K562 (cell line): ENCODE measurements at regions not wholly inside any gene's neighbourhood (a gene's known extent, or its start where the extent isn't known, plus 50 kb on each side); places are given as distances from the start of the nearest gene placed in this dataset.

Experiments
- ASH1L ChIP-seq: fragments of 450-650 bp; IDR thresholded peaks from 2 replicates; pipeline ENCODE4 v1.6.1; 2018; ENCODE audit warnings: borderline replicate concordance, mild to moderate bottlenecking, low read depth; ENCODE audit not compliant: partially characterized antibody
- FIP1L1 ChIP-seq: fragments of 200-400 bp; formaldehyde crosslinking; IDR thresholded peaks from 2 replicates; pipeline ENCODE4 v1.6.1; 2018; ENCODE audit warnings: mild to moderate bottlenecking, low read depth, low read length; ENCODE audit not compliant: poor library complexity, severe bottlenecking
- KHSRP ChIP-seq: fragments of 450-650 bp; IDR thresholded peaks from 2 replicates; pipeline ENCODE4 v1.6.1; 2017
- PHF8 ChIP-seq: fragments of 200-600 bp; sonication (generic); IDR thresholded peaks from 2 replicates; pipeline ENCODE4 v1.6.1; 2012; ENCODE audit warnings: mixed run types, mild to moderate bottlenecking, inconsistent platforms, low read length, moderate library complexity, borderline replicate concordance
- RBM14 ChIP-seq: fragments of 200-400 bp; formaldehyde crosslinking; IDR thresholded peaks from 2 replicates; pipeline ENCODE4 v1.6.1; 2018; ENCODE audit warnings: low read depth, mild to moderate bottlenecking, low read length, moderate library complexity, borderline replicate concordance; ENCODE audit not compliant: insufficient read depth
- TF ChIP-seq, protein P1 (sequence below), 2 experiments: fragments of 450-650 bp; IDR thresholded peaks; 2 replicates each; pipeline ENCODE4 v1.6.1; 2016; ENCODE audit warnings: mild to moderate bottlenecking in 2 of 2, borderline replicate concordance in 1 of 2, low read depth in 1 of 2, moderate library complexity in 1 of 2
- TF ChIP-seq, protein P2 (sequence below): IDR thresholded peaks from 2 replicates; pipeline ENCODE4 v1.6.1; 2016; ENCODE audit warnings: missing genetic modification characterization, missing compliant biosample characterization
- TF ChIP-seq, protein P3 (sequence below): sonication (generic); formaldehyde crosslinking; IDR thresholded peaks from 2 replicates; pipeline ENCODE4 v1.8.0; 2022; ENCODE audit warnings: mild to moderate bottlenecking, missing genetic modification reagents

DNA sequence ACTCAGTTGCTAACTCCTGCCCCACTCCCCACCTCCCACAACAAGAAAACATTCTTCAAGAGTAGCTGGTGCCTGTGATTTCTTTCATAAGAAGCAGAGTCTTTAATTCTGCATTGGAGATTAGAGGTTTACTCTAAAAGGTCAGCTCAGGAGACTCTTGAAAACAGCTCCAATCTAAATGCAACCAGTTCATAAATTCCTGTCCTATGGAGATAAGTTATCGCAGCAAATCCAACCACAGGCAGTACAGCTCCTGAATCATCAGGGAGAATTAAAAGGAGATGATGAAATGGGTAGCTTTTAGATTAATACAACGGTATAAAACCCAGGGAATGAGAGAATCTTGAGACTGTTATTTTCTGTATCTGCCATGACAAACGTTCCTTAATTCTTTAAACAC is 130.7 kb downstream of the SOCS6 start (continued):
- TF ChIP-seq, protein P1, sequence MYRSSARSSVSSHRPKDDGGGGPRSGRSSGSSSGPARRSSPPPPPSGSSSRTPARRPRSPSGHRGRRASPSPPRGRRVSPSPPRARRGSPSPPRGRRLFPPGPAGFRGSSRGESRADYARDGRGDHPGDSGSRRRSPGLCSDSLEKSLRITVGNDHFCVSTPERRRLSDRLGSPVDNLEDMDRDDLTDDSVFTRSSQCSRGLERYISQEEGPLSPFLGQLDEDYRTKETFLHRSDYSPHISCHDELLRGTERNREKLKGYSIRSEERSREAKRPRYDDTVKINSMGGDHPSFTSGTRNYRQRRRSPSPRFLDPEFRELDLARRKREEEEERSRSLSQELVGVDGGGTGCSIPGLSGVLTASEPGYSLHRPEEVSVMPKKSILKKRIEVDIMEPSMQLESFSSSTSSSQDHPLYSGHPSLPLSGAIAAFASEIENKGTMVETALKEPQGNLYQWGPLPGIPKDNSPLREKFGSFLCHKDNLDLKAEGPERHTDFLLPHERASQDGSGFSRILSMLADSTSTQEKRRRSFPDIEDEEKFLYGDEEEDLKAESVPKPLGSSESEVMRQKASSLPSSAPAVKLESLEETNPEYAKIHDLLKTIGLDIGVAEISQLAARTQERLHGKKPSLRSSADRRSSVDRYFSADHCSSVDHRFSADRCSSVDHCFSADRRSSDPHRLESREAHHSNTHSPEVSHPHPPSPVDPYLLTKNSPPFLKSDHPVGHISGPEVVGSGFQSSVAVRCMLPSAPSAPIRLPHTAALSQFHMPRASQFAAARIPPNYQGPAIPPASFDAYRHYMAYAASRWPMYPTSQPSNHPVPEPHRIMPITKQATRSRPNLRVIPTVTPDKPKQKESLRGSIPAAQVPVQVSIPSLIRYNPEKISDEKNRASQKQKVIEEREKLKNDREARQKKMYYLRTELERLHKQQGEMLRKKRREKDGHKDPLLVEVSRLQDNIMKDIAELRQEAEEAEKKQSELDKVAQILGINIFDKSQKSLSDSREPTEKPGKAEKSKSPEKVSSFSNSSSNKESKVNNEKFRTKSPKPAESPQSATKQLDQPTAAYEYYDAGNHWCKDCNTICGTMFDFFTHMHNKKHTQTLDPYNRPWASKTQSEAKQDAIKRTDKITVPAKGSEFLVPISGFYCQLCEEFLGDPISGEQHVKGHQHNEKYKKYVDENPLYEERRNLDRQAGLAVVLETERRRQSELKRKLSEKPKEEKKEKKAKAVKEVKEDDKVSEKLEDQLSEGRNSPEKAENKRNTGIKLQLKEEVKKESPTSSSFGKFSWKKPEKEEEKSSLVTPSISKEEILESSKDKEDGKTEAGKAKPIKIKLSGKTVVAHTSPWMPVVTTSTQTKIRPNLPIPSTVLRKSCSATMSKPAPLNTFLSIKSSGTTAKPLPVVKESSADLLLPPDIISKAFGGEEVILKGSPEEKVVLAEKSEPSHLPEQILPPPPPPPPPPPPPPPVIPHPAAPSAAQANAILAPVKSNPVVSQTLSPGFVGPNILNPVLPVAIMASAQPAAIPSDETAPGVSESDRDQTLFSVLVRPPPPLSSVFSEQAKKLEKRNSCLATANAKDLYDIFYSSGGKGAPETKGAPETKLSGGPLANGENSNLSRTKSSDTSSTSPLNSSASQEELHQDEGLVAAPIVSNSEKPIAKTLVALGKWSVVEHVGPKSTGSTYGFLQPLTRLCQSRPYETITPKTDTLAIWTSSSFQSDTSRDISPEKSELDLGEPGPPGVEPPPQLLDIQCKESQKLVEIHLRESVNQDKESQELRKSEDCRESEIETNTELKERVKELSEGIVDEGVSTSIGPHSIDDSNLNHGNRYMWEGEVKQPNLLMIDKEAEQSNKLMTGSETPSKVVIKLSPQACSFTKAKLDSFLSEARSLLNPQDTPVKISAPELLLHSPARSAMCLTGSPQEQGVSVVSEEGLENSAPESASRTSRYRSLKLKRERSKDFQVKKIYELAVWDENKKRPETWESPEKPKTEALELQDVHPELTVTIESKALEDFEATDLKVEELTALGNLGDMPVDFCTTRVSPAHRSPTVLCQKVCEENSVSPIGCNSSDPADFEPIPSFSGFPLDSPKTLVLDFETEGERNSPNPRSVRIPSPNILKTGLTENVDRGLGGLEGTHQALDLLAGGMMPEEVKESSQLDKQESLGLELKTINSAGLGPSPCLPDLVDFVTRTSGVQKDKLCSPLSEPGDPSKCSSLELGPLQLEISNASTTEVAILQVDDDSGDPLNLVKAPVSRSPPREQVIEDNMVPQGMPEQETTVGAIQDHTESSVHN (IDR thresholded peaks at IDR 0.05; ENCODE audit: borderline replicate concordance in 1 of 2, low read depth in 1 of 2), result no peak
- TF ChIP-seq, protein P2, sequence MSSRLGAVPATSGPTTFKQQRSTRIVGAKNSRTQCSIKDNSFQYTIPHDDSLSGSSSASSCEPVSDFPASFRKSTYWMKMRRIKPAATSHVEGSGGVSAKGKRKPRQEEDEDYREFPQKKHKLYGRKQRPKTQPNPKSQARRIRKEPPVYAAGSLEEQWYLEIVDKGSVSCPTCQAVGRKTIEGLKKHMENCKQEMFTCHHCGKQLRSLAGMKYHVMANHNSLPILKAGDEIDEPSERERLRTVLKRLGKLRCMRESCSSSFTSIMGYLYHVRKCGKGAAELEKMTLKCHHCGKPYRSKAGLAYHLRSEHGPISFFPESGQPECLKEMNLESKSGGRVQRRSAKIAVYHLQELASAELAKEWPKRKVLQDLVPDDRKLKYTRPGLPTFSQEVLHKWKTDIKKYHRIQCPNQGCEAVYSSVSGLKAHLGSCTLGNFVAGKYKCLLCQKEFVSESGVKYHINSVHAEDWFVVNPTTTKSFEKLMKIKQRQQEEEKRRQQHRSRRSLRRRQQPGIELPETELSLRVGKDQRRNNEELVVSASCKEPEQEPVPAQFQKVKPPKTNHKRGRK (tag), result no peak
- TF ChIP-seq ASH1L (no peak), KHSRP (no peak), FIP1L1 (no peak), PHF8 (no peak), RBM14 (no peak)
- TF ChIP-seq, protein P3, sequence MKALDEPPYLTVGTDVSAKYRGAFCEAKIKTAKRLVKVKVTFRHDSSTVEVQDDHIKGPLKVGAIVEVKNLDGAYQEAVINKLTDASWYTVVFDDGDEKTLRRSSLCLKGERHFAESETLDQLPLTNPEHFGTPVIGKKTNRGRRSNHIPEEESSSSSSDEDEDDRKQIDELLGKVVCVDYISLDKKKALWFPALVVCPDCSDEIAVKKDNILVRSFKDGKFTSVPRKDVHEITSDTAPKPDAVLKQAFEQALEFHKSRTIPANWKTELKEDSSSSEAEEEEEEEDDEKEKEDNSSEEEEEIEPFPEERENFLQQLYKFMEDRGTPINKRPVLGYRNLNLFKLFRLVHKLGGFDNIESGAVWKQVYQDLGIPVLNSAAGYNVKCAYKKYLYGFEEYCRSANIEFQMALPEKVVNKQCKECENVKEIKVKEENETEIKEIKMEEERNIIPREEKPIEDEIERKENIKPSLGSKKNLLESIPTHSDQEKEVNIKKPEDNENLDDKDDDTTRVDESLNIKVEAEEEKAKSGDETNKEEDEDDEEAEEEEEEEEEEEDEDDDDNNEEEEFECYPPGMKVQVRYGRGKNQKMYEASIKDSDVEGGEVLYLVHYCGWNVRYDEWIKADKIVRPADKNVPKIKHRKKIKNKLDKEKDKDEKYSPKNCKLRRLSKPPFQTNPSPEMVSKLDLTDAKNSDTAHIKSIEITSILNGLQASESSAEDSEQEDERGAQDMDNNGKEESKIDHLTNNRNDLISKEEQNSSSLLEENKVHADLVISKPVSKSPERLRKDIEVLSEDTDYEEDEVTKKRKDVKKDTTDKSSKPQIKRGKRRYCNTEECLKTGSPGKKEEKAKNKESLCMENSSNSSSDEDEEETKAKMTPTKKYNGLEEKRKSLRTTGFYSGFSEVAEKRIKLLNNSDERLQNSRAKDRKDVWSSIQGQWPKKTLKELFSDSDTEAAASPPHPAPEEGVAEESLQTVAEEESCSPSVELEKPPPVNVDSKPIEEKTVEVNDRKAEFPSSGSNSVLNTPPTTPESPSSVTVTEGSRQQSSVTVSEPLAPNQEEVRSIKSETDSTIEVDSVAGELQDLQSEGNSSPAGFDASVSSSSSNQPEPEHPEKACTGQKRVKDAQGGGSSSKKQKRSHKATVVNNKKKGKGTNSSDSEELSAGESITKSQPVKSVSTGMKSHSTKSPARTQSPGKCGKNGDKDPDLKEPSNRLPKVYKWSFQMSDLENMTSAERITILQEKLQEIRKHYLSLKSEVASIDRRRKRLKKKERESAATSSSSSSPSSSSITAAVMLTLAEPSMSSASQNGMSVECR (CRISPR knock-in tag), result no peak
